ENCODE measurements at regions not wholly inside any gene's neighbourhood (a gene's known extent, or its start where the extent isn't known, plus 50 kb on each side); places are given as distances from the start of the nearest gene placed in this dataset.

GRCh38 chr4:110271986-110272385 lies 73.6 kb upstream of the ELOVL6 start:
- DNase-seq = no peak

DNA sequence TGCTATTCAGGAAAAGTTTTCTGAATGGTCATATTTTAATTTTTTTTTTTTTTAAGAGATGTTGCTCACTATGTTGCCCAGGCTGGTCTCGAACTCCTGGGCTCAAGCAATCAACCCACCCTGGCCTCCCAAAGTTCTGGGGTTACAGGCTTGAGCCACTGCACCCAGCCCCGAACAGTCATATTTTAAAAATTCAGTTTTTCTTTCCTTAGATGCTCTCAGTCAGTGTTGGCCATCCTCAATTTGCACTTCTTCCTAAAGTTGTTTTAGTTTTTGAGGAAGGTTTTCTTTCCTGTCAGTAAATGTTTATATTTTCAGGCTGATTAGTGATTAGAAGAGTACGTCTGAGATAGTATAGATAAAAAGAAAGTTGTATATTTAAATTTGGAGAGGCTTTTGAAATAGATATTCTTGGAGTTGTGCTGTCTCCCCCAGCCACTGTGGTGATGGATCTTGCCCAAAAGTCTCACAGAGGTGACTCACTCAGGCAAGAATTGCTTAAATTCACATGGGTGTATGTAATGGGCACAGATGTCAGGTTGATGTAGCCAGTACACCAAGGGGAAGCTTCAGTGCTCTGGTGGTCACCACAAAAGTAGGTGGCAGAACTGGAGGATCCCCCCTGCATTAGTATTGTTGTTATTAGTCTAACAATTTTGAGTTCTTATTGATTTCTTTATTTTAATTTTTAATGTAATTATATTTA lies 72.2 kb upstream of the ELOVL6 start:
- no peak for DNase-seq

DNA sequence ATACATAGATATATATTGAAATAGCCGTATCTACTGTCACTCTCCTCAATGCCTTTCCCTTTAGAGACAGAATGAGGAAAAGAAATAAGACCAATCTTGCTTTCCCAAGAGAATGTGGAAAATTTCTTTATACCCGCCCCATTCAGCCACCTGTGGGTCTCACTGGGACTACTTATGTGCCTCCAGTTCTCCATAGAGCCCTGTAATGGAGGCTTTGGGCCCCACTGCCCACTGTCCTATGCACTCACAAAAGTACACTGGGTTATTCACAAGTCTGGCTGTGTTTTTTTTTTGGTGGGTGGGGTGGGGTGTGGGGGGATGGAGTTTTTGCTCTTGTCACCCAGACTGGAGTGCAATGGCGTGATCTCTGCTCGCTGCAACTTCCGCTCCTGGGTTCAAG lies 70.4 kb upstream of the ELOVL6 start:
- DNase-seq = no peak

- no peak for DNase-seq
These were observed 69.9 kb upstream of the ELOVL6 start for GRCh38 chr4:110268352-110268751.

DNA sequence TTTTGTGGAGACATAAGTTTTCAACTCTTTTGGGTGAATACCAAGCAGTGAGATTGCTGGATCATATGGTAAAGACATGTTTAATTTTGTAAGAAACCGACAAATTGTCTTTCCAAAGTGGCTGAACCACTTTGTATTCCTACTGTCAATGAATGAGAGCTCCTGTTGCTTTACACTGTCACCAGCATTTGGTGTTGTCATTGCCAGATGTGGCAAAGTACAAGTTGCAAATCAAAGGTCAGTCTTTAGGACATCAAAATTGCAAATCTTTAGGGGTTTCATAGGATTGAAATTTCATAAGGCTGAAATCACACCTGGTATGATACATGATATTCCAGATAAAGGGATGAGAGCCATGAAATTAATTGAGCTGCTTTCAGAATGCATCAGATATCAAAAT lies 67.7 kb upstream of the ELOVL6 start:
- DNase-seq = no peak

- DNase-seq = no peak
These were observed 66.6 kb upstream of the ELOVL6 start for GRCh38 chr4:110265001-110265400.

DNA sequence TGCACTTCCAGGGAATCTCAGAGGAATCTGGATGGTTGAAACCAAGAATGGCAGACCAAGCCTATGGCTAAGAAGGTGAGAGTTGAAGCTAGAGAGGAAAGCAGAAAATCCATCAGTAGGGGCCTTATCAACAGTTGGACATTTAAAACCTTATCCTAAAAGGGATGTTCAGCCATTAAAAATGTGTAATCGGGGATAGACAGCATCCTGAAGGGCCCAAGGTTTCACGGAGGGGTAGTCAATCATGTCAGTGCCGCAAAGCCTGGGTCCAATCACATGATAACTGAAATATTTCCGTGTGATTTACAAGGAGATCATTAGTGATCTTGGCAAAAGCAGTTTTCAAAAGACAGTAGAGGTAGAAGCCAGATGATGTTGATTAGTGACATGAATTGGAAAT lies 61.9 kb upstream of the ELOVL6 start:
- no peak for DNase-seq

GRCh38 chr4:110250023-110250387 lies 51.6 kb upstream of the ELOVL6 start:
- DNase-seq = no peak

GRCh38 chr4:110248831-110249253 lies 50.4 kb upstream of the ELOVL6 start:
- DNase-seq = no peak

Data from bone marrow (tissue), 2 donors.